Esophagus squamous epithelium (tissue), 4 donors: ENCODE measurements at regions not wholly inside any gene's neighbourhood (a gene's known extent, or its start where the extent isn't known, plus 50 kb on each side); places are given as distances from the start of the nearest gene placed in this dataset.

Experiments used
- CTCF ChIP-seq, 6 experiments: fragments of 450-650 bp in 4 of 6; fragments of 200-600 bp in 2 of 6; sonication (generic) in 2 of 6; IDR thresholded peaks; one replicate each; pipeline ENCODE4 v1.5.1; 2016 to 2019; ENCODE audit warnings: antibody characterized with exemption in 6 of 6, mild to moderate bottlenecking in 4 of 6, moderate library complexity in 4 of 6
- POLR2A ChIP-seq, 4 donors: fragments of 450-650 bp; IDR thresholded peaks; one replicate each; pipeline ENCODE4 v1.6.1; 2017; ENCODE audit warnings: antibody characterized with exemption in 4 of 4, mild to moderate bottlenecking in 4 of 4, moderate library complexity in 3 of 4

DNA sequence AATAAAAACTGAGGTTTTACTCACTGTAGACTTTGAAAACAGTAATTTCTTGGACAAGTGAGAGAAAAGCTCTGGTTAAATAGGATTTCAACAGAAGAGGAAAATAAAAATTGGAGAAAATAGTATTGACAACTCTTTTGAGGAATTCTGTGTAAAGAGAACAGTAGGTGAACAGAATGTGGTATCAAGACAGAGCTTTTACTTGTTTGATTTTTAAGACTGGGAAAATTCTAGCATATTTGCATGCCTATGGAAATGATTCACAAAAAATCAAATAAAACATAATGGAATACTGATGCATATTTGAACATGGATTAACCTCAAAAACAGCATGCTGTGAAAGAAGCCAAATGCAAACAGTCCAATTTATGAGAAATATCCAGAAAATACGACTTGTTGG, 504.6 kb downstream of the KCTD8 start:
- TF ChIP-seq CTCF (IDR thresholded peaks at IDR 0.05) (no peak), POLR2A (IDR thresholded peaks at IDR 0.05) (no peak)
